ENCODE measurements at regions not wholly inside any gene's neighbourhood (a gene's known extent, or its start where the extent isn't known, plus 50 kb on each side); places are given as distances from the start of the nearest gene placed in this dataset.
"Not testable (repeated sequence)": the region's sequence is repeated elsewhere in the genome, so short reads cannot be mapped to it uniquely, and the experiment has no call there.

GRCh38 chr18:1304392-1304992 is 399.8 kb downstream of the ADCYAP1 start:
- DNase-seq: no peak

- no peak for DNase-seq
These were observed 402.0 kb downstream of the ADCYAP1 start for GRCh38 chr18:1306641-1307040.

GRCh38 chr18:1308686-1309085 is 404.0 kb downstream of the ADCYAP1 start:
- DNase-seq: no peak

GRCh38 chr18:1311376-1311775 is 406.7 kb downstream of the ADCYAP1 start:
- no peak for DNase-seq

- DNase-seq: not testable (repeated sequence)
These were observed 430.7 kb downstream of the ADCYAP1 start for GRCh38 chr18:1335345-1335744.

- DNase-seq: no peak
These were observed 446.3 kb downstream of the ADCYAP1 start for GRCh38 chr18:1350931-1351450.

- no peak for DNase-seq
These were observed 448.4 kb downstream of the ADCYAP1 start for GRCh38 chr18:1353025-1353424.

GRCh38 chr18:1357724-1358123 is 453.1 kb downstream of the ADCYAP1 start:
- DNase-seq: no peak

- DNase-seq: no peak
These were observed 457.3 kb downstream of the ADCYAP1 start for GRCh38 chr18:1361936-1362335.

- DNase-seq: no peak
These were observed 465.9 kb downstream of the ADCYAP1 start for GRCh38 chr18:1370552-1370951.

- no peak for DNase-seq
These were observed 467.1 kb downstream of the ADCYAP1 start for GRCh38 chr18:1371724-1372123.

GRCh38 chr18:1383465-1383864 is 478.8 kb downstream of the ADCYAP1 start:
- DNase-seq: no peak

- DNase-seq: not testable (repeated sequence)
These were observed 483.8 kb downstream of the ADCYAP1 start for GRCh38 chr18:1388468-1388867.

- DNase-seq: no peak
These were observed 487.4 kb downstream of the ADCYAP1 start for GRCh38 chr18:1392046-1392445.

GRCh38 chr18:1392865-1393734 is 488.4 kb downstream of the ADCYAP1 start:
- DNase-seq: no peak

- no peak for DNase-seq
These were observed 489.3 kb downstream of the ADCYAP1 start for GRCh38 chr18:1393929-1394328.

GRCh38 chr18:1394426-1394825 is 489.8 kb downstream of the ADCYAP1 start:
- no peak for DNase-seq

- DNase-seq: no peak
These were observed 490.3 kb downstream of the ADCYAP1 start for GRCh38 chr18:1394966-1395365.

GRCh38 chr18:1408376-1408775 is 503.7 kb downstream of the ADCYAP1 start:
- no peak for DNase-seq

GRCh38 chr18:1412655-1413322 is 508.1 kb downstream of the ADCYAP1 start:
- no peak for DNase-seq

- DNase-seq: no peak
These were observed 508.6 kb downstream of the ADCYAP1 start for GRCh38 chr18:1413323-1413675.

GRCh38 chr18:1416074-1416473 is 511.4 kb downstream of the ADCYAP1 start:
- no peak for DNase-seq

- no peak for DNase-seq
These were observed 516.8 kb downstream of the ADCYAP1 start for GRCh38 chr18:1421502-1421901.

GRCh38 chr18:1422634-1423033 is 518.0 kb downstream of the ADCYAP1 start:
- DNase-seq: no peak
